ENCODE measurements at regions not wholly inside any gene's neighbourhood (a gene's known extent, or its start where the extent isn't known, plus 50 kb on each side); places are given as distances from the start of the nearest gene placed in this dataset.

- no peaks in the 10 kb centered on the region for H4K20me1 ChIP-seq (ENCODE audit: insufficient read depth, low read length)
- H3K4me3 ChIP-seq (replicated peaks in 1 of 3; ENCODE audit: low read depth in 2 of 3, low read length in 3 of 3): no peak overlapping the region
- no peaks in the 10 kb centered on the region for H3K4me1 ChIP-seq (ENCODE audit: control insufficient read depth in 1 of 2, insufficient read depth in 2 of 2, low read length in 2 of 2)
- peaks cover 0 to 3% of the 10 kb centered on the region in 2 donors for H3K27me3 ChIP-seq (ENCODE audit: control insufficient read depth in 2 of 2, insufficient read depth in 2 of 2, low read length in 2 of 2)
- Mint-ChIP-seq H3K4me1 (no peaks in the 10 kb centered on the region), H3K36me3 (no peaks in the 10 kb centered on the region), H3K4me3 (no peak overlapping the region), H3K9me3 (peaks cover 13 to 37% (median 23%) of the 10 kb centered on the region in 7 donors), H3K27ac (no peak overlapping the region), H3K27me3 (ENCODE audit: low read depth in 3 of 3) (peaks cover 14 to 19% (median 17%) of the 10 kb centered on the region in 3 donors)
- no peak for DNase-seq
- no peak overlapping the region for H2AFZ ChIP-seq (ENCODE audit: insufficient read depth, low read depth, low read length, poor library complexity, severe bottlenecking)
- intact Hi-C loops (cut with micrococcal nuclease): no loop called here
- H3K79me2 ChIP-seq (ENCODE audit: insufficient read depth, low read length): no peaks in the 10 kb centered on the region
- TF ChIP-seq, protein P1, sequence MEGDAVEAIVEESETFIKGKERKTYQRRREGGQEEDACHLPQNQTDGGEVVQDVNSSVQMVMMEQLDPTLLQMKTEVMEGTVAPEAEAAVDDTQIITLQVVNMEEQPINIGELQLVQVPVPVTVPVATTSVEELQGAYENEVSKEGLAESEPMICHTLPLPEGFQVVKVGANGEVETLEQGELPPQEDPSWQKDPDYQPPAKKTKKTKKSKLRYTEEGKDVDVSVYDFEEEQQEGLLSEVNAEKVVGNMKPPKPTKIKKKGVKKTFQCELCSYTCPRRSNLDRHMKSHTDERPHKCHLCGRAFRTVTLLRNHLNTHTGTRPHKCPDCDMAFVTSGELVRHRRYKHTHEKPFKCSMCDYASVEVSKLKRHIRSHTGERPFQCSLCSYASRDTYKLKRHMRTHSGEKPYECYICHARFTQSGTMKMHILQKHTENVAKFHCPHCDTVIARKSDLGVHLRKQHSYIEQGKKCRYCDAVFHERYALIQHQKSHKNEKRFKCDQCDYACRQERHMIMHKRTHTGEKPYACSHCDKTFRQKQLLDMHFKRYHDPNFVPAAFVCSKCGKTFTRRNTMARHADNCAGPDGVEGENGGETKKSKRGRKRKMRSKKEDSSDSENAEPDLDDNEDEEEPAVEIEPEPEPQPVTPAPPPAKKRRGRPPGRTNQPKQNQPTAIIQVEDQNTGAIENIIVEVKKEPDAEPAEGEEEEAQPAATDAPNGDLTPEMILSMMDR (IDR thresholded peaks at IDR 0.05): no peak
- 91% methylated on average over 16 of the region's 17 CpGs for WGBS (ENCODE audit: insufficient coverage)
- H3K9ac ChIP-seq (ENCODE audit: insufficient read depth, low read length, poor library complexity, severe bottlenecking): no peak overlapping the region
- H3K36me3 ChIP-seq (replicated peaks in 1 of 2; ENCODE audit: control insufficient read depth in 1 of 2, insufficient read depth in 2 of 2, low read length in 2 of 2): no peaks in the 10 kb centered on the region
- H3K9me3 ChIP-seq (replicated peaks in 1 of 2; ENCODE audit: control insufficient read depth in 1 of 2, insufficient read depth in 1 of 2, low read length in 2 of 2): peaks cover 0 to 37% of the 10 kb centered on the region in 2 donors
- no peak overlapping the region for H3K4me2 ChIP-seq (replicated peaks; ENCODE audit: extremely low read depth, low read length, poor library complexity, severe bottlenecking)
- no peak overlapping the region for H3K27ac ChIP-seq (ENCODE audit: low read depth in 1 of 2, low read length in 2 of 2)
Observed at GRCh38 chr6:170134031-170134470, 156.8 kb downstream of the DLL1 start.

DNA sequence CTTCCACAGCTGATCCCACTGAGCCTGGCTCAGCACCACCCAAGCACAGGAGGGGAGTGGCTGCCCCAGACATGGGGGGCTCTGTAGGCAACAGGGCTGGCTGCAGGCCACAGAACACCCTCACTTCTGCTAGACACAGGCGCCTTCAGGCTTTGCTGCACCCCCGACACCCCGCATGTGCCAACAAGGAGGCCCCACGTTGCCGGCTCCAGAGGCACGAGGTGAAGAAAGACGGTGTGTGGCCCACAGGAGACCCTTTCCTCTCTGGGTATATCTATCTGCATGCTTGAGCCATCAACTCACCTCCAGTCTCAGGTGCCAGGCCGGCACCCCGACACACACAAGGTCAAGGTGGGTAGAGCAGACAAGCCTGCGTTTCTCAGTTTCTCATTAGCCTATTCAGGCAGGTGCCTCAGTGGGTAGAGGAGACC is 158.3 kb downstream of the DLL1 start:
- no peaks in the 10 kb centered on the region for H3K4me1 ChIP-seq (ENCODE audit: control insufficient read depth in 1 of 2, insufficient read depth in 2 of 2, low read length in 2 of 2)
- no peaks in the 10 kb centered on the region for H4K20me1 ChIP-seq (ENCODE audit: insufficient read depth, low read length)
- no peak for DNase-seq
- WGBS (ENCODE audit: insufficient coverage): 84% methylated on average over 5 of the region's 10 CpGs
- no peaks in the 10 kb centered on the region for H3K4me1 Mint-ChIP-seq
- H3K79me2 ChIP-seq (ENCODE audit: insufficient read depth, low read length): no peaks in the 10 kb centered on the region
- peaks cover 5 to 26% (median 13%) of the 10 kb centered on the region in 7 donors for H3K9me3 Mint-ChIP-seq
- H3K9me3 ChIP-seq (replicated peaks in 1 of 2; ENCODE audit: control insufficient read depth in 1 of 2, insufficient read depth in 1 of 2, low read length in 2 of 2): peaks cover 0 to 22% of the 10 kb centered on the region in 2 donors
- no peaks in the 10 kb centered on the region for H3K36me3 ChIP-seq (replicated peaks in 1 of 2; ENCODE audit: control insufficient read depth in 1 of 2, insufficient read depth in 2 of 2, low read length in 2 of 2)
- H3K27ac ChIP-seq (ENCODE audit: low read depth in 1 of 2, low read length in 2 of 2): no peak overlapping the region
- no peak overlapping the region for H3K9ac ChIP-seq (ENCODE audit: insufficient read depth, low read length, poor library complexity, severe bottlenecking)
- intact Hi-C loops (cut with micrococcal nuclease): no loop called here
- H3K27me3 Mint-ChIP-seq (ENCODE audit: low read depth in 3 of 3): peaks cover 8 to 15% (median 11%) of the 10 kb centered on the region in 3 donors
- peaks cover 0 to 2% of the 10 kb centered on the region in 2 donors for H3K27me3 ChIP-seq (ENCODE audit: control insufficient read depth in 2 of 2, insufficient read depth in 2 of 2, low read length in 2 of 2)
- H3K4me2 ChIP-seq (replicated peaks; ENCODE audit: extremely low read depth, low read length, poor library complexity, severe bottlenecking): no peak overlapping the region
- H3K4me3 Mint-ChIP-seq: no peak overlapping the region
- no peak overlapping the region for H3K4me3 ChIP-seq (replicated peaks in 1 of 3; ENCODE audit: low read depth in 2 of 3, low read length in 3 of 3)
- H3K36me3 Mint-ChIP-seq: no peaks in the 10 kb centered on the region
- H2AFZ ChIP-seq (ENCODE audit: insufficient read depth, low read depth, low read length, poor library complexity, severe bottlenecking): no peak overlapping the region
- TF ChIP-seq, protein P1 (IDR thresholded peaks at IDR 0.05): no peak
- H3K27ac Mint-ChIP-seq: no peak overlapping the region

All from CD14-positive monocyte (primary cell).